GM19372 (cell line): ENCODE measurements at regions not wholly inside any gene's neighbourhood (a gene's known extent, or its start where the extent isn't known, plus 50 kb on each side); places are given as distances from the start of the nearest gene placed in this dataset.

Source experiments
- ATAC-seq: cut with Tn5 transposase; IDR thresholded peaks from one replicate; pipeline ENCODE4 v1.9.1; 2021; ENCODE audit warnings: mild to moderate bottlenecking, low read depth, moderate library complexity; ENCODE audit not compliant: unreplicated experiment

- no peak for ATAC-seq
These were observed 1302.6 kb upstream of the FAM98A start for GRCh38 chr2:34901739-34902138.

DNA sequence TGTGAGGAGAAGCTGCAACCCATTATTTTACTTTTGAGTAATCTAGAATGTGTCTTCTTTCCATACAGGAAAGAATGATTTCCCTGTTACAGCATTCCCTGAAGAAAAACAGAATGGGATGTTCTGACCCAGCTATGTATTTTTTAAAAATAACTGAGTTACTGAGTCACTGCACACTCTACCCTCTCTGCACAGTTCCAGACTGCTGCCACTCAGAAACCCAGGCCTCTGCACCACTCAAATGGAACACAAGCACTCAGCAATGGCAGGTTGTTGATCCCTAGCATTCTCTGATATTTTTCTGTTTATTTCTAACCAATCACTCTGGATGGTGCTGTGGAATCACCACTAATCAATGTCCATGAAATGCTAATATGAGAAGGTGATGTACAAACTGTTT is 1300.0 kb upstream of the FAM98A start:
- ATAC-seq, result no peak

- ATAC-seq, result no peak
These were observed 1293.7 kb upstream of the FAM98A start for GRCh38 chr2:34892766-34893165.

- no peak for ATAC-seq
These were observed 1293.2 kb upstream of the FAM98A start for GRCh38 chr2:34892256-34892655.

DNA sequence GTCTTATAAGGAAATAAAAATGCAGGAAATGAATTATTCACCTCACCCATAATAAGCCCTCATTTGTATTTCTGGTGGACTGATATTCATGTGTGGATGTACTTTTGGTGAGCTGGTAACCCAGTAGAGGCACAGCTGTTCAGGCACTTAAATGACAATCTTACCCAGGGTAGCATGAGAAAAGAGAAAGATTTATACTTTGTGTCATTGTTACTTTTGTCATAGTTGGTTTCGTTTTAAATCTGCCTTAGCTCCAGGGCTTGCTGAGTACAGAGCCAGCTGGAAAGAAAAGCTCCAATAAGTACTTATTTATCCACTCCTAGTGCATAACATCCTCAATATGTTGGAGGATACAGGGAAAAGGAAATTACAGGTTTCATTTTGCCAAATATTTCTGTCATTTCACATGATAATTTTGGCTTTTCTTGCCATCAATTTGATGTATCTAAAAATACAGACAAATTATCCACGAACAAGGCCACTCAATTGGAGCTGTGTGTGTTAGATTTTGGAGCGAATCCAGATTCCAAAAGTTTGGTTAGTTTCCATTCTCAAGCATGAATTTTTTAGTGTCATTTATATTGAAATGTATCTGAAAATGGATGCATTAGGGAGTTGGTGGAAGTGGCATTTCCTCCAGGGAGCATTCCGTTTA is 1276.1 kb upstream of the FAM98A start:
- no peak for ATAC-seq

GRCh38 chr2:34853646-34854045 is 1254.5 kb upstream of the FAM98A start:
- ATAC-seq, result no peak

GRCh38 chr2:34851804-34852203 is 1252.7 kb upstream of the FAM98A start:
- no peak for ATAC-seq

- ATAC-seq, result no peak
These were observed 1250.7 kb upstream of the FAM98A start for GRCh38 chr2:34849827-34850226.

- no peak for ATAC-seq
These were observed 1249.6 kb upstream of the FAM98A start for GRCh38 chr2:34848691-34849090.

GRCh38 chr2:34848132-34848531 is 1249.0 kb upstream of the FAM98A start:
- ATAC-seq, result no peak

DNA sequence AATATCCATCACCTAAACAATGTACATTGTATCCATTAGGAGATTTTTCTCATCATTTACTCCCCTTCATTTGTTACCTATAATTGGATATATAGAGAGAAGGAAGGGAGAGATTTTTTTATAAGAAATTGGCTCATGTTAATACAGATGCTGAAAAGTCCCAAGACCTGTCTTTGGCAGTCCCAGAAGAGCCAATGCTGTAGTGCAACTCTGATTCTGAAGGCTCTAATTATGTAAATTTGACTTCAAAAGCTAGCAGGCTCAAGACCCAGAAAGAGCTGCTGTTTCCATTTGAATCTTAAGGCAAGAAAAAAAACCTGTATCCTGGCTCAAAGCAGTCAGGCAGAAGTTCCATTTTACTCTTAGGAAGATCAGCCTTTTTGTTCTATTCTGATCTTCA is 1245.5 kb upstream of the FAM98A start:
- no peak for ATAC-seq

DNA sequence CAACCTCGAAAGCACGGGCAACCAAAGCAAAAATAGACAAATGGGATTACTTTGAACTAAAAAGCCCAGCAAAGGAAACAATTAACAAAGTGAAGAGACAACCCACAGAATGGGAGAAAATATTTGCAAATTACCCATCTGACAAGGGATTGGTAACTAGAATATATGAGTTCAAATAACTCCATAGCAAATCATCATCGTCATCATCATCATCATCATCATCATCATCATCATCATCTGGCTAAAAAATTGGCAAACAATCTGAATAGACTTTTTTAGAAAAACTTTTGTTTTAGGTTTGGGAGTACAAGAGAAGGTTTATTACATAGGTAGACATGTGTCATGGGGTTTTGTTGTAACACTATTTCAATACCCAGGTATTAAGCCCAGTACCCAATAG is 1239.3 kb upstream of the FAM98A start:
- no peak for ATAC-seq

DNA sequence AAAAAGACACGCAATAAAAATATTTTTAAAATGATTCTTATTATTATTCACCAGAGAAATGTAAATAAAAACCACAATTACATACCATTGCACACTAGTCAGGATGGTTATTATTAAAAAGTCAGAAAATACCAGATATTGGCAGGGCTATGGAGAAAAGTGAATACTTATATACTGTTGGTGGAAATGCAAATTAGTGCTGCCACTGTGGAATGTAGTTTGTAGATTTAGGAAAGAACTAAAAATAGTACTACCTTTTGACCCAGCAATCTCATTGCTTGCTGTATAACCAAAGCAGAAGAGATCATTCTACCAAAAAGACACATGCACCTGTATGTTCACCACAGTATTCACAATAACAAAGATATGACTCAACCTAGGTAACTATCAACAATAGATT is 1237.3 kb upstream of the FAM98A start:
- no peak for ATAC-seq

GRCh38 chr2:34831096-34831495 is 1232.0 kb upstream of the FAM98A start:
- ATAC-seq, result no peak

DNA sequence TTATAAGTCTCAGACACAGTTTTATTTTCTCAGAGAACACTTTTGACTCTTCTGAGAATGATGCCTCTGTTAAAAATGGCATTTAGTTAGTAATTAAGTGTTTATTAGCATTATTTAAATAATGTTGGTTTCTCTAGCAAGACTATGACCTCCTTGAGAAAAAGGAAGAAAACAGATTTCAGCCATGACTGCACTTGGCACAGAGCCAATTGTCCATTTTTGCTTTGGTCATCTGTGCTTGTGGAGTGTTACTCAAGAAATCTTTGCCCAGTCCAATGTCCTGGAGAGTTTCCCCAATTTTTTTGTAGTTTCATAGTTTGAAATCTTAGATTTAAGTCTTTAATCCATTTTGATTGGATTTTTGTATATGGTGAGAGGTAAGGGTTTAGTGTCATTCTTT is 1229.4 kb upstream of the FAM98A start:
- ATAC-seq, result no peak

GRCh38 chr2:34827398-34827797 is 1228.3 kb upstream of the FAM98A start:
- ATAC-seq, result no peak

- no peak for ATAC-seq
These were observed 1226.6 kb upstream of the FAM98A start for GRCh38 chr2:34825686-34826085.

DNA sequence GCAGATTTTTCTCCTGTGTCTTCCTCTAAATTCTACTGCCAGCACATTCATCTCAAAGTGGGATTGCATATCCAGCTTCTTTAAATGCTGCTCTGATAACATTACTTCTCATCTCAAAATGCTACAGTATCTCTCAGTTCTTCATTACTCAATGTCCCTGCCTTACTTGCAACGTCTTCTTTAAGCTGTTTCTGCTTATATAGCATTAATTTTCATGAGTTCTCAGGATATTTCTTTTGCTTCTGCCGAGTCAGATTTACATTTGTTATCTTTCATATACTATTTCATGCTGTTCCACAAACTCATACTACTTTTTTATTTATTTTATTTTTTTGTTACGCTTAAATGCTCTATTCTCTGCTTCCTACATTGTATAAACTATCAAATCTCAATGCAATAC is 1223.5 kb upstream of the FAM98A start:
- no peak for ATAC-seq

DNA sequence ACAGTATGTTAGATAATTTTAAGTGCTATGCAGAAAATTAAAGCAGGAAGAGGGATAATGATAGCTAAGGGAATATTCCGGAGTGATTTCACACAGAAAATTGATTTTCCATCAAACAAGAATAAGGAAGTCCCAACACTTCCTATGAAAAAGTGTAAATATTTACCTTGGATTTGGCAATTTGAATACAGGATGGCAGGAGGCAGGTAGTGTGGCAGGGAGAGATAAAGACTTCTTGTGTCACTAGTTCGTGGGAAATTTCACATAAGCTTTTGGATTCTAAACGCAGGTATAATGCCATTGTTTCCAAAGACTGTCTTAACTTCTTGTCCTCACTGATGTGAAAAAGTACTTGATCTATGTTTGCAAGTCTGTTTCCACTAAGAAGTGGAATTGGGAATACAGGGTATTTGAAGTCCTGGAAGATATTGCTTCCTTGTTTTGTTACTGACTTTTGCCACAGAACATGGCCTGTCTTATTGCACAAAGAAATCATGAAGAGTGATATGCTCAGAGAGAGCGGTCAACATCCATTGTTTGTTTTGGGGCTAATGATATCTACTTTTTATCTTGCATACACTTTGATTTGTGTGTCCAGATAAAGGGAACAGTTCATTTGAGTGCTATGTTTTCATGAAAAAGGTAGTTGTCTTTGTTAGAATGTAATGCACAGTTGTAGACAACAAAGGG is 1216.1 kb upstream of the FAM98A start:
- no peak for ATAC-seq

DNA sequence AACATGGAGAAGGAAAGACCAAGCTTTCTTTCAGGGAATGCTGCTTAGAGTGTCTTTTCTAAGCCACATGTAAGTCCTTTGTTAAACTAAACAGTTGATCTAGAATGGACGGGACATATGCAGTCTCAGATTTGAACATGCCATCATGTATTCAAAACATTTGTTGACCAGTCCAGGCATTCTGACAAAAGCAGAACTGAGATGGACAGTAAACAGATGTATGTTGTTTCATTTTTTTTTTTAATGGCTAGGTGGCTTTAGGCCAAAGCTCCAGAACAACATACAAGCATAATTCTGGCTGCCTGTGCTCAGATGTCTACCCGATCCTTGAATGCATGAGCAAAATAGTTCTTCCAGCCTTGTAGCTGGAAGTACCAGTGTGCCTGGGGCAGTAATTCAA is 1211.4 kb upstream of the FAM98A start:
- ATAC-seq, result no peak

- ATAC-seq, result no peak
These were observed 1209.3 kb upstream of the FAM98A start for GRCh38 chr2:34808426-34808825.

DNA sequence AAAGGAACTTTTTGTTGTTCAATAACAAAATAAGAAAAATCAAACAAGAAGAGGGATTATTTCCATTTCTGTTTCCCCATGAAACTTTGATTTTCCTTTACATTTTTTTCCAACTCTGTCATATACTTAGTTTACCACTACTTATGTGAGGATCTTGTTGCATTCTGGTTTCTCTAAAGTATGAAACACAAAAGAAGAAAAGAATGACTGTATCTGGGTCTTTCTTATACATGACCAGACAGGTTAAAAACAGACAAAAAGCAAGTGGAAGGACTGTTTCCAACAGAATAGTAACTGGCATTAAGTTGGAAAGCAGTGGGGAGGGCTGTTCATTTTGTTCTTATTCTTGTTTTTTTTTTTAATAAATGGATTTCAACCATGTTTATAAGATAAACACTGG is 1207.8 kb upstream of the FAM98A start:
- no peak for ATAC-seq
